Right renal cortex interstitium (tissue), 3 donors: ENCODE measurements at regions not wholly inside any gene's neighbourhood (a gene's known extent, or its start where the extent isn't known, plus 50 kb on each side); places are given as distances from the start of the nearest gene placed in this dataset.
"Not testable (repeated sequence)": the region's sequence is repeated elsewhere in the genome, so short reads cannot be mapped to it uniquely, and the experiment has no call there.

ENCODE experiments used
- DNase-seq, 3 donors: peaks; one replicate each; pipeline ENCODE4 v3.0.0-alpha.2; 2013; ENCODE audit warnings: low read depth in 3 of 3, low spot score in 2 of 3

GRCh38 chr4:115529126-115529525 is 415.7 kb upstream of the NDST4 start:
- no peak for DNase-seq

GRCh38 chr4:115519476-115519875 is 406.1 kb upstream of the NDST4 start:
- not testable (repeated sequence) for DNase-seq

- DNase-seq = no peak
Measured at GRCh38 chr4:115515772-115516171, 402.4 kb upstream of the NDST4 start.

GRCh38 chr4:115515366-115515765 is 401.9 kb upstream of the NDST4 start:
- DNase-seq = no peak

GRCh38 chr4:115514675-115515074 is 401.3 kb upstream of the NDST4 start:
- no peak for DNase-seq

GRCh38 chr4:115505326-115505725 is 391.9 kb upstream of the NDST4 start:
- DNase-seq = no peak

- DNase-seq = no peak
Measured at GRCh38 chr4:115501656-115502055, 388.2 kb upstream of the NDST4 start.

GRCh38 chr4:115493770-115494169 is 380.4 kb upstream of the NDST4 start:
- not testable (repeated sequence) for DNase-seq

GRCh38 chr4:115491686-115492085 is 378.3 kb upstream of the NDST4 start:
- DNase-seq = no peak

- DNase-seq = no peak
Measured at GRCh38 chr4:115489279-115489678, 375.9 kb upstream of the NDST4 start.

- DNase-seq = no peak
Measured at GRCh38 chr4:115485402-115485801, 372.0 kb upstream of the NDST4 start.

- no peak for DNase-seq
Measured at GRCh38 chr4:115484479-115484878, 371.1 kb upstream of the NDST4 start.

- no peak for DNase-seq
Measured at GRCh38 chr4:115470763-115471162, 357.3 kb upstream of the NDST4 start.

- DNase-seq = not testable (repeated sequence)
Measured at GRCh38 chr4:115459301-115459700, 345.9 kb upstream of the NDST4 start.

GRCh38 chr4:115456231-115456630 is 342.8 kb upstream of the NDST4 start:
- DNase-seq = no peak

- DNase-seq = no peak
Measured at GRCh38 chr4:115454228-115454627, 340.8 kb upstream of the NDST4 start.

GRCh38 chr4:115453416-115453815 is 340.0 kb upstream of the NDST4 start:
- DNase-seq = no peak

GRCh38 chr4:115452229-115452628 is 338.8 kb upstream of the NDST4 start:
- not testable (repeated sequence) for DNase-seq

GRCh38 chr4:115437739-115438138 is 324.3 kb upstream of the NDST4 start:
- no peak for DNase-seq

GRCh38 chr4:115433491-115433890 is 320.1 kb upstream of the NDST4 start:
- no peak for DNase-seq

- DNase-seq = no peak
Measured at GRCh38 chr4:115430024-115430423, 316.6 kb upstream of the NDST4 start.

GRCh38 chr4:115428455-115428854 is 315.0 kb upstream of the NDST4 start:
- DNase-seq = no peak

GRCh38 chr4:115424852-115425251 is 311.4 kb upstream of the NDST4 start:
- DNase-seq = no peak
